OCI-M2 (cell line): ENCODE measurements at regions not wholly inside any gene's neighbourhood (a gene's known extent, or its start where the extent isn't known, plus 50 kb on each side); places are given as distances from the start of the nearest gene placed in this dataset.
"Not testable (repeated sequence)": the region's sequence is repeated elsewhere in the genome, so short reads cannot be mapped to it uniquely, and the experiment has no call there.

Experiments
- DNase-seq: peaks from one replicate; lab custom pipeline; 2025; ENCODE audit not compliant: unreplicated experiment; lab: John Stamatoyannopoulos, UW

- DNase-seq, result no peak
Observed at GRCh38 chr18:995629-996028, 91.0 kb downstream of the ADCYAP1 start.

- DNase-seq, result no peak
Observed at GRCh38 chr18:997499-997898, 92.8 kb downstream of the ADCYAP1 start.

- DNase-seq, result no peak
Observed at GRCh38 chr18:998936-999335, 94.3 kb downstream of the ADCYAP1 start.

- DNase-seq, result no peak
Observed at GRCh38 chr18:1002653-1003178, 98.0 kb downstream of the ADCYAP1 start.

GRCh38 chr18:1003499-1003898 lies 98.8 kb downstream of the ADCYAP1 start:
- DNase-seq, result no peak

- no peak for DNase-seq
Observed at GRCh38 chr18:1006304-1006703, 101.6 kb downstream of the ADCYAP1 start.

GRCh38 chr18:1006965-1007364 lies 102.3 kb downstream of the ADCYAP1 start:
- DNase-seq, result no peak

- no peak for DNase-seq
Observed at GRCh38 chr18:1011349-1011748, 106.7 kb downstream of the ADCYAP1 start.

- no peak for DNase-seq
Observed at GRCh38 chr18:1012775-1013174, 108.1 kb downstream of the ADCYAP1 start.

- DNase-seq, result no peak
Observed at GRCh38 chr18:1013951-1014350, 109.3 kb downstream of the ADCYAP1 start.

GRCh38 chr18:1014509-1014908 lies 109.8 kb downstream of the ADCYAP1 start:
- DNase-seq, result no peak

GRCh38 chr18:1014951-1015624 lies 110.4 kb downstream of the ADCYAP1 start:
- DNase-seq, result no peak

- no peak for DNase-seq
Observed at GRCh38 chr18:1015777-1016176, 111.1 kb downstream of the ADCYAP1 start.

GRCh38 chr18:1017227-1018058 lies 112.8 kb downstream of the ADCYAP1 start:
- no peak for DNase-seq

- no peak for DNase-seq
Observed at GRCh38 chr18:1018181-1018681, 113.6 kb downstream of the ADCYAP1 start.

GRCh38 chr18:1019191-1019590 lies 114.5 kb downstream of the ADCYAP1 start:
- no peak for DNase-seq

GRCh38 chr18:1020731-1021344 lies 116.2 kb downstream of the ADCYAP1 start:
- no peak for DNase-seq

- no peak for DNase-seq
Observed at GRCh38 chr18:1026930-1027329, 122.3 kb downstream of the ADCYAP1 start.

GRCh38 chr18:1033092-1033491 lies 128.4 kb downstream of the ADCYAP1 start:
- DNase-seq, result not testable (repeated sequence)

GRCh38 chr18:1034971-1035370 lies 130.3 kb downstream of the ADCYAP1 start:
- DNase-seq, result no peak

- DNase-seq, result no peak
Observed at GRCh38 chr18:1036926-1037325, 132.3 kb downstream of the ADCYAP1 start.

- DNase-seq, result no peak
Observed at GRCh38 chr18:1037776-1038175, 133.1 kb downstream of the ADCYAP1 start.
